SK-N-SH treated with all-trans-retinoic acid at 6 μM for 48 hours (cell line): ENCODE measurements at regions not wholly inside any gene's neighbourhood (a gene's known extent, or its start where the extent isn't known, plus 50 kb on each side); places are given as distances from the start of the nearest gene placed in this dataset.

Source experiments
- ATAC-seq: fragments of 200-7000 bp; cut with Tn5 transposase; 3 replicates; pipeline ENCODE4 v1.9.1; 2020; ENCODE audit warnings: mild to moderate bottlenecking, moderate library complexity
- ARNTL ChIP-seq: fragments of 450-650 bp; formaldehyde crosslinking; IDR thresholded peaks from 2 replicates; pipeline ENCODE4 v1.5.0; 2020; ENCODE audit warnings: low read depth, mild to moderate bottlenecking, moderate library complexity, borderline replicate concordance
- BACH2 ChIP-seq: fragments of 250-450 bp; sonication (Bioruptor Pico); IDR thresholded peaks from 2 replicates; pipeline ENCODE4 v1.9.0; 2021; ENCODE audit warnings: mild to moderate bottlenecking, borderline replicate concordance
- CSDC2 ChIP-seq: fragments of 250-450 bp; sonication (Bioruptor Pico); IDR thresholded peaks from 2 replicates; pipeline ENCODE4 v1.5.0; 2020; ENCODE audit warnings: mild to moderate bottlenecking, moderate library complexity
- CSRNP3 ChIP-seq: fragments of 250-450 bp; sonication (Bioruptor Pico); IDR thresholded peaks from 2 replicates; pipeline ENCODE4 v1.5.1; 2021; ENCODE audit warnings: mild to moderate bottlenecking, moderate library complexity
- ESRRG ChIP-seq: fragments of 250-450 bp; sonication (Bioruptor Pico); IDR thresholded peaks from 2 replicates; pipeline ENCODE4 v1.6.1; 2021; ENCODE audit warnings: mild to moderate bottlenecking
- ISL1 ChIP-seq: fragments of 250-450 bp; sonication (Bioruptor Pico); IDR thresholded peaks from 2 replicates; pipeline ENCODE4 v2.1.2; 2022; ENCODE audit warnings: mild to moderate bottlenecking, moderate library complexity
- OSR1 ChIP-seq: fragments of 250-450 bp; sonication (Bioruptor Pico); IDR thresholded peaks from 2 replicates; pipeline ENCODE4 v1.8.0; 2022; ENCODE audit warnings: moderate library complexity, mild to moderate bottlenecking, inconsistent platforms
- PATZ1 ChIP-seq: fragments of 250-450 bp; sonication (Bioruptor Pico); IDR thresholded peaks from 2 replicates; pipeline ENCODE4 v1.8.0; 2020; ENCODE audit warnings: mild to moderate bottlenecking, moderate library complexity, borderline replicate concordance
- PPARA ChIP-seq: fragments of 250-450 bp; sonication (Bioruptor Pico); IDR thresholded peaks from 2 replicates; pipeline ENCODE4 v1.5.0; 2020; ENCODE audit warnings: mild to moderate bottlenecking, borderline replicate concordance
- RARB ChIP-seq: fragments of 250-450 bp; sonication (Bioruptor Pico); IDR thresholded peaks from 2 replicates; pipeline ENCODE4 v1.8.0; 2021; ENCODE audit warnings: mild to moderate bottlenecking, moderate library complexity
- SNAI2 ChIP-seq: fragments of 250-450 bp; sonication (Bioruptor Pico); IDR thresholded peaks from 2 replicates; pipeline ENCODE4 v1.5.0; 2020; ENCODE audit warnings: mild to moderate bottlenecking, moderate library complexity
- TOX ChIP-seq: fragments of 250-450 bp; sonication (Bioruptor Pico); IDR thresholded peaks from 2 replicates; pipeline ENCODE4 v1.8.0; 2021; ENCODE audit warnings: mild to moderate bottlenecking, moderate library complexity, borderline replicate concordance
- ZC3H10 ChIP-seq: fragments of 250-450 bp; sonication (Bioruptor Pico); IDR thresholded peaks from 2 replicates; pipeline ENCODE4 v1.5.1; 2021; ENCODE audit warnings: mild to moderate bottlenecking, moderate library complexity
- ZFP3 ChIP-seq: fragments of 250-450 bp; sonication (Bioruptor Pico); IDR thresholded peaks from 2 replicates; pipeline ENCODE4 v1.5.0; 2020; ENCODE audit warnings: mild to moderate bottlenecking, moderate library complexity
- ZFP30 ChIP-seq: fragments of 450-650 bp; formaldehyde crosslinking; IDR thresholded peaks from 2 replicates; pipeline ENCODE4 v1.5.0; 2022; ENCODE audit warnings: mild to moderate bottlenecking, moderate library complexity
- ZNF565 ChIP-seq: fragments of 450-650 bp; formaldehyde crosslinking; conservative IDR thresholded peaks from 2 replicates; pipeline ENCODE4 v1.5.0; 2020; ENCODE audit warnings: low read depth, mild to moderate bottlenecking, moderate library complexity
- ZNF70 ChIP-seq: fragments of 450-650 bp; formaldehyde crosslinking; IDR thresholded peaks from 2 replicates; pipeline ENCODE4 v1.5.0; 2020; ENCODE audit warnings: mild to moderate bottlenecking, moderate library complexity
- ZNF8 ChIP-seq: fragments of 450-650 bp; formaldehyde crosslinking; IDR thresholded peaks from 2 replicates; pipeline ENCODE4 v1.5.0; 2020; ENCODE audit warnings: mild to moderate bottlenecking, moderate library complexity
- TF ChIP-seq, protein P1 (sequence below): fragments of 250-450 bp; sonication (Bioruptor Pico); IDR thresholded peaks from 2 replicates; pipeline ENCODE4 v1.5.1; 2020; ENCODE audit warnings: low read depth, mild to moderate bottlenecking, moderate library complexity
- TF ChIP-seq, protein P2 (sequence below): fragments of 250-450 bp; sonication (Bioruptor Pico); IDR thresholded peaks from 2 replicates; pipeline ENCODE4 v1.5.0; 2020; ENCODE audit warnings: mild to moderate bottlenecking, moderate library complexity
- TF ChIP-seq, protein P3 (sequence below): fragments of 250-450 bp; sonication (Bioruptor Pico); IDR thresholded peaks from 2 replicates; pipeline ENCODE4 v1.8.0; 2021; ENCODE audit warnings: low read depth, mild to moderate bottlenecking, moderate library complexity, borderline replicate concordance

DNA sequence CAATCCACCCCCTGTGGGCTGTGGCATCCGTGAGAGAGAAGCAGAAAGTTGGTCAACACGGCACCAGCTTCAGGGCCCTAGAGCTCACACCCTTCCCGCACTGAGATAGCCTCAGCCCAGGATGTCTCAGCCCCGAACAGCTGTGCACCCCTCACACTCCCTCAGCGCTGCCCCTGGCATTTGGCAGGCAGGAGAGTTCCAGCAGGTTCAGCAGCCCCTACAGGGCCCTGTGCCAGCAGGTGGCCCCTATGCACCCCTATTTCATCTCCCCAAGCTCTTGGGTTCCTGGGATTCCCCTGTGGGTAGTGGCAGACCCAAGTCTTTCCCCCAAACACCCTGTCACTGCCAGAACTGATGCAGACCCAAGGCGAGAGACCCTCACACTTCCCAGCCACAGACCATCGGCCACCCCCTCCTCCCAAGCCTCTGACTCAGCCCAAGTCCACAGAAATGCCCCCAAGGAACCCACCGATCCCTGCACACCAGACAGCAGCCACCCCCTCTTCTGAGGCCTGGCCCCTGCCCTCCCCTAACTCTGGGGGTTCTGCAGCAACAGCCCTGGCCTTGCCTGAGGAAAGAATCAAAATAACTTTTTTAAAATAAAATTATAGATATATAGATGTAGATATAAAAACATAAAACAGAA is 183.6 kb downstream of the IGLL1 start (continued):
- TF ChIP-seq ESRRG, result no peak
- TF ChIP-seq ZNF565 (CRISPR knock-in tag), result no peak
- no peak for TF ChIP-seq RARB (CRISPR knock-in tag)
- TF ChIP-seq BACH2 (CRISPR knock-in tag), result no peak
- no peak for TF ChIP-seq CSDC2
- no peak for TF ChIP-seq ISL1
- no peak for TF ChIP-seq ARNTL (CRISPR knock-in tag)

DNA sequence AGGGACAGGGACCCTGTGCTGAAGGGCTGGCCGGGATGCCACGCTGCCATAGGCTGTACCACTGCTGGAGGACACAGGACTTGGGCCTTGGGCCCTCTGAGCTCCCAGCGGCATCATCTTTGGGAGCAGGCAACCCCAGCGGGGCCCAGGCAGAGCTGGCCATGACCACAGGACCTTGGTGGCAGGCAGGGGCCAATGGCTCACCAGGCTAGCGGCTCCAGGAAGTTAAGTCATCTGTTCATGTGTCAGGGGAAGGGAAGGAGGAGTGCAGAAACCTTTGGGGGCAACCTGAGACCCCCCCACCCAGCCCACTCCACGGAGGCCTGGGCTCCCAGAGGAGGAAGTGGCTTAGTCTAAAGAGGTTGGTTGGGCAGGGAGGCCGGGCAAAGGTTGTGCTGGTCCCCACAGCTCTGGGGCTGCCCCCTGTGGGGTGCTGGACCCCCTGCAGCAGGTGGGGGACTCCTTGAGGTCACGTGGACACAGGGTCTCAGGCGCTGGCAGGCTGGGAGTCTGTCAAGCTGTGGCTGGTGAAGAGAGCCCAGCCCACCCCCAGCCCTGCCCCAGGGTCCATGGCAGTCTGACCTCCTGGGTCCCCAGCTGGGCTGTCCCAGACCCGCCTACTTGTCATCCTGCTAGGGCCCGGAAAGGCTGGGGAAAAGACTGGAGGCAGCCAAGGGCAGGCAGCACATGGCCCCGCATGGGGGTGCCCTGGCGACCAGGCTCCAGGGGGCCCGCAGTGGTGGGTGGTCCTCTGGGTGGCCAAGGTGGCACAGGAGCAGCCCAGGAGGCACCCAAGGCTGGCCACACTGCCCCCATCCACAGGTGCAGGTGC is 184.3 kb downstream of the IGLL1 start:
- TF ChIP-seq OSR1 (CRISPR knock-in tag) (no peak), ZFP3 (no peak), ESRRG (no peak), ZNF70 (no peak), CSRNP3 (CRISPR knock-in tag) (no peak), ZNF565 (CRISPR knock-in tag) (no peak), SNAI2 (no peak), ZNF8 (CRISPR knock-in tag) (no peak), ZC3H10 (no peak)
- TF ChIP-seq, protein P1, sequence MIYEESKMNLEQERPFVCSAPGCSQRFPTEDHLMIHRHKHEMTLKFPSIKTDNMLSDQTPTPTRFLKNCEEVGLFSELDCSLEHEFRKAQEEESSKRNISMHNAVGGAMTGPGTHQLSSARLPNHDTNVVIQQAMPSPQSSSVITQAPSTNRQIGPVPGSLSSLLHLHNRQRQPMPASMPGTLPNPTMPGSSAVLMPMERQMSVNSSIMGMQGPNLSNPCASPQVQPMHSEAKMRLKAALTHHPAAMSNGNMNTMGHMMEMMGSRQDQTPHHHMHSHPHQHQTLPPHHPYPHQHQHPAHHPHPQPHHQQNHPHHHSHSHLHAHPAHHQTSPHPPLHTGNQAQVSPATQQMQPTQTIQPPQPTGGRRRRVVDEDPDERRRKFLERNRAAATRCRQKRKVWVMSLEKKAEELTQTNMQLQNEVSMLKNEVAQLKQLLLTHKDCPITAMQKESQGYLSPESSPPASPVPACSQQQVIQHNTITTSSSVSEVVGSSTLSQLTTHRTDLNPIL (CRISPR knock-in tag), result no peak
- TF ChIP-seq, protein P2, sequence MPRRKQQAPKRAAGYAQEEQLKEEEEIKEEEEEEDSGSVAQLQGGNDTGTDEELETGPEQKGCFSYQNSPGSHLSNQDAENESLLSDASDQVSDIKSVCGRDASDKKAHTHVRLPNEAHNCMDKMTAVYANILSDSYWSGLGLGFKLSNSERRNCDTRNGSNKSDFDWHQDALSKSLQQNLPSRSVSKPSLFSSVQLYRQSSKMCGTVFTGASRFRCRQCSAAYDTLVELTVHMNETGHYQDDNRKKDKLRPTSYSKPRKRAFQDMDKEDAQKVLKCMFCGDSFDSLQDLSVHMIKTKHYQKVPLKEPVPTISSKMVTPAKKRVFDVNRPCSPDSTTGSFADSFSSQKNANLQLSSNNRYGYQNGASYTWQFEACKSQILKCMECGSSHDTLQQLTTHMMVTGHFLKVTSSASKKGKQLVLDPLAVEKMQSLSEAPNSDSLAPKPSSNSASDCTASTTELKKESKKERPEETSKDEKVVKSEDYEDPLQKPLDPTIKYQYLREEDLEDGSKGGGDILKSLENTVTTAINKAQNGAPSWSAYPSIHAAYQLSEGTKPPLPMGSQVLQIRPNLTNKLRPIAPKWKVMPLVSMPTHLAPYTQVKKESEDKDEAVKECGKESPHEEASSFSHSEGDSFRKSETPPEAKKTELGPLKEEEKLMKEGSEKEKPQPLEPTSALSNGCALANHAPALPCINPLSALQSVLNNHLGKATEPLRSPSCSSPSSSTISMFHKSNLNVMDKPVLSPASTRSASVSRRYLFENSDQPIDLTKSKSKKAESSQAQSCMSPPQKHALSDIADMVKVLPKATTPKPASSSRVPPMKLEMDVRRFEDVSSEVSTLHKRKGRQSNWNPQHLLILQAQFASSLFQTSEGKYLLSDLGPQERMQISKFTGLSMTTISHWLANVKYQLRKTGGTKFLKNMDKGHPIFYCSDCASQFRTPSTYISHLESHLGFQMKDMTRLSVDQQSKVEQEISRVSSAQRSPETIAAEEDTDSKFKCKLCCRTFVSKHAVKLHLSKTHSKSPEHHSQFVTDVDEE (CRISPR knock-in tag), result no peak
- TF ChIP-seq, all 23 proteins: peak for 0
- no peak for ATAC-seq

GRCh38 chr22:23394525-23395326 is 185.4 kb downstream of the IGLL1 start:
- TF ChIP-seq PATZ1 (CRISPR knock-in tag) (no peak), TOX (CRISPR knock-in tag) (no peak), ZC3H10 (no peak), OSR1 (CRISPR knock-in tag) (no peak), ARNTL (CRISPR knock-in tag) (no peak), PPARA (CRISPR knock-in tag) (no peak), ZNF70 (no peak), ZFP3 (no peak), ESRRG (no peak), ZFP30 (CRISPR knock-in tag) (no peak), CSDC2 (no peak), ZNF8 (CRISPR knock-in tag) (no peak)
- TF ChIP-seq, protein P3, sequence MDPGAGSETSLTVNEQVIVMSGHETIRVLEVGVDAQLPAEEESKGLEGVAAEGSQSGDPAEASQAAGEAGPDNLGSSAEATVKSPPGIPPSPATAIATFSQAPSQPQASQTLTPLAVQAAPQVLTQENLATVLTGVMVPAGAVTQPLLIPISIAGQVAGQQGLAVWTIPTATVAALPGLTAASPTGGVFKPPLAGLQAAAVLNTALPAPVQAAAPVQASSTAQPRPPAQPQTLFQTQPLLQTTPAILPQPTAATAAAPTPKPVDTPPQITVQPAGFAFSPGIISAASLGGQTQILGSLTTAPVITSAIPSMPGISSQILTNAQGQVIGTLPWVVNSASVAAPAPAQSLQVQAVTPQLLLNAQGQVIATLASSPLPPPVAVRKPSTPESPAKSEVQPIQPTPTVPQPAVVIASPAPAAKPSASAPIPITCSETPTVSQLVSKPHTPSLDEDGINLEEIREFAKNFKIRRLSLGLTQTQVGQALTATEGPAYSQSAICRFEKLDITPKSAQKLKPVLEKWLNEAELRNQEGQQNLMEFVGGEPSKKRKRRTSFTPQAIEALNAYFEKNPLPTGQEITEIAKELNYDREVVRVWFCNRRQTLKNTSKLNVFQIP, result no peak
- TF ChIP-seq, protein P2 (CRISPR knock-in tag), result no peak
- no peak for ATAC-seq
